ENCODE measurements at regions not wholly inside any gene's neighbourhood (a gene's known extent, or its start where the extent isn't known, plus 50 kb on each side); places are given as distances from the start of the nearest gene placed in this dataset.
A peak's percentile ranks its signal among the peaks of the same experiment; 100 is the strongest.

DNA sequence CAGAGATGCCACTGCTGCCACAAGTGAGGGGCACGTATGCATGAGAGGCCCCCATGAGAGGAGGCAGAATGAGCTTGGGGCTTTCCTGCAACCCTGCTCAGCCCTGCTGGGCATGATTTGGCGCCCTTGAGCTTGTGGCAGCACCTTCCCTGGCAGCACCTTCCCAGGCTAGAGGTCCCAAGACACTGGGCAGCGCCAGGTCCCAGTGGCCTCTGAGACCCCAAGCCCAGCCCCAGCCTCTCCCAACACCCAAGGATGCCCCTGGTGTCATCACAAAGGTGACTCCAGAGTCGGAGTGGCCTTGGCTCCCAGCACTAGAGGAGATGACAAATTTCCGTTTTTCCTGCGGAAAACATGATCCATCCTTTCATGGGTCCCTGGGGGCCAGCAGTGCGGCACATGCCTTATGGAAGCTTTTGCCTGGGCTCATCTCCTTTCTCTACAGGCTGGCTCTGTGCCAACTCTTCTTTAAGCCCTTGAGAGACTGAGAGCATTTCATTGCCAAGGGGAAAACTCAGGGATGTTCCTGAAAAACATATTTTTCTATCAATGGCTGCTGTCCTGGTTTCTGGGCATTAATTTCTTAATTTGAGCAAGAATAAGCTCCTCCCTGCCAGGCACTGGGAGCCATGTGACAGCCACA, 77.1 kb upstream of the ADAMTS2 start:
- no peaks in the 10 kb centered on the region for H3K4me1 ChIP-seq (ENCODE audit: low read depth)

GRCh38 chr5:179421144-179421901, 76.1 kb upstream of the ADAMTS2 start:
- Histone ChIP-seq H3K9me3 (ENCODE audit: low read depth) (no peaks in the 10 kb centered on the region), H3K27me3 (no peaks in the 10 kb centered on the region), H3K4me1 (ENCODE audit: low read depth) (no peaks in the 10 kb centered on the region), H3K4me3 (no peak overlapping the region), H3K27ac (no peak overlapping the region), H3K36me3 (no peaks in the 10 kb centered on the region)
- TF ChIP-seq CTCF (IDR thresholded peaks at IDR 0.05; ENCODE audit: low read depth, low read length), result no peak
- peak in 1 of 2 donors; percentile 29 for DNase-seq (ENCODE audit: low read depth in 1 of 2, low spot score in 1 of 2)

More for the DNA sequence above, 77.1 kb upstream of the ADAMTS2 start:
- no peak overlapping the region for H3K4me3 ChIP-seq
- TF ChIP-seq CTCF (IDR thresholded peaks at IDR 0.05; ENCODE audit: low read depth, low read length), result no peak
- no peaks in the 10 kb centered on the region for H3K36me3 ChIP-seq
- H3K9me3 ChIP-seq (ENCODE audit: low read depth), result no peaks in the 10 kb centered on the region
- DNase-seq (ENCODE audit: low read depth in 1 of 2, low spot score in 1 of 2), result no peak
- no peaks in the 10 kb centered on the region for H3K27me3 ChIP-seq
- no peak overlapping the region for H3K27ac ChIP-seq

- Histone ChIP-seq H3K4me3 (no peak overlapping the region), H3K27me3 (no peaks in the 10 kb centered on the region), H3K36me3 (no peaks in the 10 kb centered on the region), H3K4me1 (ENCODE audit: low read depth) (no peaks in the 10 kb centered on the region), H3K27ac (no peak overlapping the region), H3K9me3 (ENCODE audit: low read depth) (no peaks in the 10 kb centered on the region)
- no peak for DNase-seq (ENCODE audit: low read depth in 1 of 2, low spot score in 1 of 2)
- TF ChIP-seq CTCF (IDR thresholded peaks at IDR 0.05; ENCODE audit: low read depth, low read length), result no peak
Observed at GRCh38 chr5:179420476-179420875, 75.2 kb upstream of the ADAMTS2 start.

- DNase-seq (ENCODE audit: low read depth in 1 of 2, low spot score in 1 of 2), result no peak
- no peak for TF ChIP-seq CTCF (IDR thresholded peaks at IDR 0.05; ENCODE audit: low read depth, low read length)
- Histone ChIP-seq H3K27me3 (no peaks in the 10 kb centered on the region), H3K4me3 (no peak overlapping the region), H3K4me1 (ENCODE audit: low read depth) (no peaks in the 10 kb centered on the region), H3K27ac (no peak overlapping the region), H3K36me3 (no peaks in the 10 kb centered on the region), H3K9me3 (ENCODE audit: low read depth) (no peaks in the 10 kb centered on the region)
Observed at GRCh38 chr5:179418972-179419371, 73.7 kb upstream of the ADAMTS2 start.

- H3K4me1 ChIP-seq (ENCODE audit: low read depth), result no peaks in the 10 kb centered on the region
- H3K27ac ChIP-seq, result no peak overlapping the region
- H3K27me3 ChIP-seq, result no peaks in the 10 kb centered on the region
- H3K4me3 ChIP-seq, result no peak overlapping the region
- no peak for DNase-seq (ENCODE audit: low read depth in 1 of 2, low spot score in 1 of 2)
- H3K9me3 ChIP-seq (ENCODE audit: low read depth), result no peaks in the 10 kb centered on the region
- TF ChIP-seq CTCF (IDR thresholded peaks at IDR 0.05; ENCODE audit: low read depth, low read length), result no peak
- H3K36me3 ChIP-seq, result no peaks in the 10 kb centered on the region
Observed at GRCh38 chr5:179417696-179418095, 72.4 kb upstream of the ADAMTS2 start.

All from cardiac muscle cell (in vitro differentiated cells and primary cell).